ENCODE measurements at regions not wholly inside any gene's neighbourhood (a gene's known extent, or its start where the extent isn't known, plus 50 kb on each side); places are given as distances from the start of the nearest gene placed in this dataset.
"Not testable (repeated sequence)": the region's sequence is repeated elsewhere in the genome, so short reads cannot be mapped to it uniquely, and the experiment has no call there.

- ATAC-seq; POLR2A ChIA-PET; H3K4me3 ChIP-seq (ENCODE audit: low read depth in 2 of 2, low read length in 2 of 2); in situ Hi-C loops (cut with HindIII; ENCODE audit: low pct_unique_long_range_greater_than_20kb, low sequenced_read_pairs); BruUV-seq (replicated peaks); intact Hi-C loops (cut with micrococcal nuclease; ENCODE audit: unreplicated experiment); H3K4me1 ChIP-seq (ENCODE audit: control insufficient read depth, insufficient read depth, low read length); H3K27me3 ChIP-seq (ENCODE audit: control insufficient read depth, insufficient read depth, low read length); H3K9me3 ChIP-seq (ENCODE audit: control insufficient read depth, insufficient read depth, low read depth, low read length); H3K36me3 ChIP-seq (ENCODE audit: control insufficient read depth, insufficient read depth, low read length); H3K27ac ChIP-seq (ENCODE audit: low read length); DNase-seq (ENCODE audit: low read depth, low spot score); CTCF ChIA-PET: not testable (repeated sequence)
These were observed 131.1 kb downstream of the FZD1 start for GRCh38 chr7:91395313-91395712.

- DNase-seq (ENCODE audit: low read depth, low spot score) (no peak), ATAC-seq (no peak)
- Histone ChIP-seq H3K27me3 (ENCODE audit: control insufficient read depth, insufficient read depth, low read length) (no peaks in the 10 kb centered on the region), H3K27ac (ENCODE audit: low read length) (no peak overlapping the region), H3K4me1 (ENCODE audit: control insufficient read depth, insufficient read depth, low read length) (no peaks in the 10 kb centered on the region), H3K9me3 (ENCODE audit: control insufficient read depth, insufficient read depth, low read depth, low read length) (no peaks in the 10 kb centered on the region), H3K36me3 (ENCODE audit: control insufficient read depth, insufficient read depth, low read length) (no peaks in the 10 kb centered on the region), H3K4me3 (ENCODE audit: low read depth in 2 of 2, low read length in 2 of 2) (no peak overlapping the region)
- in situ Hi-C loops (cut with HindIII; ENCODE audit: low pct_unique_long_range_greater_than_20kb, low sequenced_read_pairs) (no loop called here), intact Hi-C loops (cut with micrococcal nuclease; ENCODE audit: unreplicated experiment) (no loop called here)
- TF ChIP-seq SIN3A (IDR thresholded peaks at IDR 0.05; ENCODE audit: borderline replicate concordance, insufficient read depth, low read depth, low read length) (no peak), CTCF (IDR thresholded peaks at IDR 0.05) (no peak), TCF7L2 (IDR thresholded peaks at IDR 0.05; ENCODE audit: low read depth, low read length) (no peak), REST (IDR thresholded peaks at IDR 0.05; ENCODE audit: insufficient read depth in 1 of 2, low read depth in 2 of 2, low read length in 1 of 2) (no peak), POLR2AphosphoS5 (IDR thresholded peaks at IDR 0.05; ENCODE audit: low read depth, low read length) (no peak)
- BruUV-seq (replicated peaks), result no TSS peak
- ChIA-PET CTCF (no interaction called here), POLR2A (no interaction called here)
These were observed 132.9 kb downstream of the FZD1 start for GRCh38 chr7:91397096-91397495.

GRCh38 chr7:91397612-91398011 lies 133.4 kb downstream of the FZD1 start:
- BruUV-seq (replicated peaks), result no TSS peak
- Histone ChIP-seq H3K36me3 (ENCODE audit: control insufficient read depth, insufficient read depth, low read length) (no peaks in the 10 kb centered on the region), H3K9me3 (ENCODE audit: control insufficient read depth, insufficient read depth, low read depth, low read length) (no peaks in the 10 kb centered on the region), H3K4me1 (ENCODE audit: control insufficient read depth, insufficient read depth, low read length) (no peaks in the 10 kb centered on the region), H3K4me3 (ENCODE audit: low read depth in 2 of 2, low read length in 2 of 2) (no peak overlapping the region), H3K27ac (ENCODE audit: low read length) (no peak overlapping the region), H3K27me3 (ENCODE audit: control insufficient read depth, insufficient read depth, low read length) (no peaks in the 10 kb centered on the region)
- in situ Hi-C loops (cut with HindIII; ENCODE audit: low pct_unique_long_range_greater_than_20kb, low sequenced_read_pairs), result no loop called here
- intact Hi-C loops (cut with micrococcal nuclease; ENCODE audit: unreplicated experiment), result no loop called here
- ATAC-seq, result no peak
- ChIA-PET POLR2A (no interaction called here), CTCF (no interaction called here)
- TF ChIP-seq POLR2AphosphoS5 (IDR thresholded peaks at IDR 0.05; ENCODE audit: low read depth, low read length) (no peak), REST (IDR thresholded peaks at IDR 0.05; ENCODE audit: insufficient read depth in 1 of 2, low read depth in 2 of 2, low read length in 1 of 2) (no peak), CTCF (IDR thresholded peaks at IDR 0.05) (no peak), SIN3A (IDR thresholded peaks at IDR 0.05; ENCODE audit: borderline replicate concordance, insufficient read depth, low read depth, low read length) (no peak), TCF7L2 (IDR thresholded peaks at IDR 0.05; ENCODE audit: low read depth, low read length) (no peak)
- DNase-seq (ENCODE audit: low read depth, low spot score), result no peak

Data from Panc1 (cell line).